CD14-positive monocyte (primary cell): ENCODE measurements at regions not wholly inside any gene's neighbourhood (a gene's known extent, or its start where the extent isn't known, plus 50 kb on each side); places are given as distances from the start of the nearest gene placed in this dataset.

Source experiments
- DNase-seq, 3 donors: peaks; one replicate each; pipeline ENCODE4 v3.0.0-alpha.2; 2011 to 2022
- H2AFZ ChIP-seq: 2 replicates; pipeline ENCODE4 v1.6.0; 2012; ENCODE audit warnings: mild to moderate bottlenecking, low read depth, low read length, inconsistent platforms; ENCODE audit not compliant: insufficient read depth, poor library complexity, severe bottlenecking
- H3K27ac ChIP-seq, 2 donors: 1 replicate in 1 of 2; 2 replicates in 1 of 2; pipeline ENCODE4 v1.5.1; 2012 to 2013; ENCODE audit warnings: low read length in 2 of 2, control low read depth in 1 of 2, inconsistent platforms in 1 of 2, low read depth in 1 of 2, mild to moderate bottlenecking in 1 of 2
- H3K27me3 ChIP-seq, 2 donors: one replicate each; pipeline versions ENCODE4 v1.6.0 to v1.6.1; 2011 to 2013; ENCODE audit warnings: low read length in 2 of 2; ENCODE audit not compliant: control insufficient read depth in 2 of 2, insufficient read depth in 2 of 2
- H3K36me3 ChIP-seq, 2 donors: replicated peaks in 1 of 2; 1 replicate in 1 of 2; 2 replicates in 1 of 2; pipeline versions ENCODE4 v1.5.1 to v1.6.1; 2012 to 2013; ENCODE audit warnings: low read length in 2 of 2, control low read depth in 1 of 2, inconsistent platforms in 1 of 2, mild to moderate bottlenecking in 1 of 2; ENCODE audit not compliant: insufficient read depth in 2 of 2, control insufficient read depth in 1 of 2
- H3K4me1 ChIP-seq, 2 donors: 1 replicate in 1 of 2; 2 replicates in 1 of 2; pipeline versions ENCODE4 v1.5.1 to v1.6.1; 2012 to 2013; ENCODE audit warnings: low read length in 2 of 2, control low read depth in 1 of 2, inconsistent platforms in 1 of 2, mild to moderate bottlenecking in 1 of 2, moderate library complexity in 1 of 2; ENCODE audit not compliant: insufficient read depth in 2 of 2, control insufficient read depth in 1 of 2
- H3K4me2 ChIP-seq: replicated peaks from 2 replicates; pipeline ENCODE3; 2012; ENCODE audit warnings: low read length, moderate library complexity, mild to moderate bottlenecking; ENCODE audit not compliant: poor library complexity, severe bottlenecking; ENCODE audit errors: extremely low read depth
- H3K4me3 ChIP-seq, 3 experiments: fragments of 200-600 bp in 1 of 3; sonication (generic) in 1 of 3; replicated peaks in 1 of 3; 1 replicate in 2 of 3; 2 replicates in 1 of 3; pipeline ENCODE4 v1.5.1; 2011 to 2013; ENCODE audit warnings: low read length in 3 of 3, mild to moderate bottlenecking in 3 of 3, control low read depth in 2 of 3, low read depth in 2 of 3, inconsistent platforms in 1 of 3, moderate library complexity in 1 of 3
- H3K79me2 ChIP-seq: 2 replicates; pipeline ENCODE4 v1.6.0; 2012; ENCODE audit warnings: mild to moderate bottlenecking, control low read depth, inconsistent platforms, low read length, moderate library complexity; ENCODE audit not compliant: insufficient read depth
- H3K9ac ChIP-seq: 2 replicates; pipeline ENCODE4 v1.6.0; 2017; ENCODE audit warnings: low read length, mild to moderate bottlenecking; ENCODE audit not compliant: insufficient read depth, poor library complexity, severe bottlenecking
- H3K9me3 ChIP-seq, 2 donors: replicated peaks in 1 of 2; 1 replicate in 1 of 2; 2 replicates in 1 of 2; pipeline versions ENCODE4 v1.5.1 to v1.6.1; 2012 to 2013; ENCODE audit warnings: low read length in 2 of 2, control low read depth in 1 of 2; ENCODE audit not compliant: control insufficient read depth in 1 of 2, insufficient read depth in 1 of 2
- H4K20me1 ChIP-seq: 2 replicates; pipeline ENCODE4 v1.6.0; 2012; ENCODE audit warnings: mild to moderate bottlenecking, low read length, control low read depth, moderate library complexity; ENCODE audit not compliant: insufficient read depth
- H3K27ac Mint-ChIP-seq, 7 donors: one replicate each; pipeline ENCODE4 v1.8.0; 2020; ENCODE audit warnings: mild to moderate bottlenecking in 7 of 7, mixed read lengths in 7 of 7, moderate library complexity in 6 of 7, inconsistent platforms in 2 of 7
- H3K27me3 Mint-ChIP-seq, 3 donors: one replicate each; pipeline ENCODE4 v1.8.0; 2021 to 2022; ENCODE audit warnings: low read depth in 3 of 3, mild to moderate bottlenecking in 3 of 3, mixed read lengths in 3 of 3, moderate library complexity in 3 of 3, inconsistent platforms in 1 of 3
- H3K36me3 Mint-ChIP-seq, 2 donors: one replicate each; pipeline ENCODE4 v1.8.0; 2020; ENCODE audit warnings: mixed read lengths in 2 of 2, inconsistent platforms in 1 of 2, mild to moderate bottlenecking in 1 of 2
- H3K4me1 Mint-ChIP-seq: one replicate; pipeline ENCODE4 v1.8.0; 2020; ENCODE audit warnings: mild to moderate bottlenecking, mixed read lengths
- H3K4me3 Mint-ChIP-seq, 2 donors: one replicate each; pipeline ENCODE4 v1.8.0; 2020; ENCODE audit warnings: mild to moderate bottlenecking in 2 of 2, mixed read lengths in 2 of 2, moderate library complexity in 1 of 2
- H3K9me3 Mint-ChIP-seq, 7 donors: one replicate each; pipeline ENCODE4 v1.8.0; 2020 to 2022; ENCODE audit warnings: mixed read lengths in 7 of 7, mild to moderate bottlenecking in 6 of 7, moderate library complexity in 6 of 7, inconsistent platforms in 2 of 7
- WGBS: methylation state at CpG from one replicate; pipeline ENCODE4 v1.1.5; 2013; ENCODE audit warnings: missing lambda C conversion rate; ENCODE audit not compliant: insufficient coverage; 5-methylcytosine and 5-hydroxymethylcytosine counted together
- intact Hi-C, 2 donors: fragments of 100-400 bp; cut with micrococcal nuclease; formaldehyde crosslinking; loops; one replicate each; pipeline versions ENCODE4 v1.15.0 to v1.15.1; 2023
- TF ChIP-seq, protein P1 (sequence below): fragments of 200-600 bp; IDR thresholded peaks from one replicate; pipeline ENCODE4 v1.8.0; 2022; ENCODE audit warnings: antibody characterized with exemption, mild to moderate bottlenecking

DNA sequence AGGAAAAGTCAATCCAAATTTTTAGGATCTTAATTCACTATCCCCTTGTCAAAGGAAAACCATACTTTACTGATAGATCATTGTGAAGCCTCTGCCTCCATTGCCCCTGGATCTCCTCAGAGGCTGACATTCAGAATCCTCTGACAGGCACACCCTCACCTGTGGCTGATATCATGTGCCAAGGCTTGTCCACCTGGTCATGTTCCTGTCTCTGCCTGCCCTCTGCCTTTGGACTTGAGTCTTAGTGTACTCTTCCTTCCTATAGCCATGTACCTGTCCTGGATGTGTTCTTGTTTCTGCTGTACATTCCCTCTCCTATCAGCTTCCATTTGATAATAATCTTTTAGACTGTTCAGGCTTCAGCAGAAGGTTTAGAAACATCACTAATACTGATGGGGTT lies 179.4 kb downstream of the TNFSF13B start:
- Histone ChIP-seq H3K36me3 (no peaks in the 10 kb centered on the region), H3K4me2 (no peak overlapping the region), H4K20me1 (no peaks in the 10 kb centered on the region), H3K4me3 (no peak overlapping the region), H3K27ac (no peak overlapping the region), H3K4me1 (no peaks in the 10 kb centered on the region), H2AFZ (no peak overlapping the region), H3K9ac (no peak overlapping the region), H3K27me3 (no peaks in the 10 kb centered on the region), H3K79me2 (no peaks in the 10 kb centered on the region), H3K9me3 (peaks cover 7 to 13% of the 10 kb centered on the region in 2 donors)
- Mint-ChIP-seq H3K36me3 (no peaks in the 10 kb centered on the region), H3K27ac (no peak overlapping the region), H3K9me3 (peaks cover 4 to 18% (median 11%) of the 10 kb centered on the region in 7 donors), H3K4me3 (no peak overlapping the region), H3K27me3 (peaks cover 0 to 1% (median 0%) of the 10 kb centered on the region in 3 donors), H3K4me1 (no peaks in the 10 kb centered on the region)
- TF ChIP-seq, protein P1, sequence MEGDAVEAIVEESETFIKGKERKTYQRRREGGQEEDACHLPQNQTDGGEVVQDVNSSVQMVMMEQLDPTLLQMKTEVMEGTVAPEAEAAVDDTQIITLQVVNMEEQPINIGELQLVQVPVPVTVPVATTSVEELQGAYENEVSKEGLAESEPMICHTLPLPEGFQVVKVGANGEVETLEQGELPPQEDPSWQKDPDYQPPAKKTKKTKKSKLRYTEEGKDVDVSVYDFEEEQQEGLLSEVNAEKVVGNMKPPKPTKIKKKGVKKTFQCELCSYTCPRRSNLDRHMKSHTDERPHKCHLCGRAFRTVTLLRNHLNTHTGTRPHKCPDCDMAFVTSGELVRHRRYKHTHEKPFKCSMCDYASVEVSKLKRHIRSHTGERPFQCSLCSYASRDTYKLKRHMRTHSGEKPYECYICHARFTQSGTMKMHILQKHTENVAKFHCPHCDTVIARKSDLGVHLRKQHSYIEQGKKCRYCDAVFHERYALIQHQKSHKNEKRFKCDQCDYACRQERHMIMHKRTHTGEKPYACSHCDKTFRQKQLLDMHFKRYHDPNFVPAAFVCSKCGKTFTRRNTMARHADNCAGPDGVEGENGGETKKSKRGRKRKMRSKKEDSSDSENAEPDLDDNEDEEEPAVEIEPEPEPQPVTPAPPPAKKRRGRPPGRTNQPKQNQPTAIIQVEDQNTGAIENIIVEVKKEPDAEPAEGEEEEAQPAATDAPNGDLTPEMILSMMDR: no peak
- DNase-seq: no peak
- intact Hi-C loops: no loop called here

DNA sequence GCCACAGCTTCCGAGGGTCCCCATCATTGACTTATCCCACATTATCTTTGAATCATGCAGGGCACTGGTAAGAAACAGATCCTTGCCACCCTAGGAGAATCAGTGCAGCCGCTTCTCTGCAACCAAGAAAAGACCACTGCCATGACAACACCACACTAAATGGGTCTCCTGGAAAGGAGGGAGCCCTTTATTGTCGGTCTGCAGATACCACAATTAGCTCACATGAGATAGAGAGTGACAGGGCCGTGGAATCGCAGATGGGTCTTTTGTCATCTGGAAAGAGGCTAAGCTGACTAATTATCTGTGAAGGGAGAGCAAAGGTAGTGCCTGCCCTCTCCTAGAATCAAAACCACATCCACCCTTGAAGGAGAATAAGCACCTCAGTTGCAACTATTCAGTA lies 178.3 kb upstream of the MYO16 start:
- no peak overlapping the region for H3K27ac ChIP-seq
- H3K9me3 Mint-ChIP-seq: peaks cover 4 to 17% (median 11%) of the 10 kb centered on the region in 7 donors
- no peaks in the 10 kb centered on the region for H3K36me3 ChIP-seq
- intact Hi-C loops: no loop called here
- TF ChIP-seq, protein P1: no peak
- no peak overlapping the region for H3K4me2 ChIP-seq
- H3K9ac ChIP-seq: no peak overlapping the region
- no CpG with 5 or more reads among the region's 5 CpGs for WGBS
- no peak for DNase-seq
- no peaks in the 10 kb centered on the region for H3K79me2 ChIP-seq
- peaks cover 7 to 13% of the 10 kb centered on the region in 2 donors for H3K9me3 ChIP-seq
- no peak overlapping the region for H2AFZ ChIP-seq
- H3K36me3 Mint-ChIP-seq: no peaks in the 10 kb centered on the region
- H3K27ac Mint-ChIP-seq: no peak overlapping the region
- H3K27me3 Mint-ChIP-seq: peaks cover 0 to 3% (median 0%) of the 10 kb centered on the region in 3 donors
- no peaks in the 10 kb centered on the region for H3K4me1 Mint-ChIP-seq
- H3K4me1 ChIP-seq: no peaks in the 10 kb centered on the region
- no peaks in the 10 kb centered on the region for H3K27me3 ChIP-seq
- no peak overlapping the region for H3K4me3 Mint-ChIP-seq
- H4K20me1 ChIP-seq: no peaks in the 10 kb centered on the region
- no peak overlapping the region for H3K4me3 ChIP-seq
